ENCODE measurements at regions not wholly inside any gene's neighbourhood (a gene's known extent, or its start where the extent isn't known, plus 50 kb on each side); places are given as distances from the start of the nearest gene placed in this dataset.

DNA sequence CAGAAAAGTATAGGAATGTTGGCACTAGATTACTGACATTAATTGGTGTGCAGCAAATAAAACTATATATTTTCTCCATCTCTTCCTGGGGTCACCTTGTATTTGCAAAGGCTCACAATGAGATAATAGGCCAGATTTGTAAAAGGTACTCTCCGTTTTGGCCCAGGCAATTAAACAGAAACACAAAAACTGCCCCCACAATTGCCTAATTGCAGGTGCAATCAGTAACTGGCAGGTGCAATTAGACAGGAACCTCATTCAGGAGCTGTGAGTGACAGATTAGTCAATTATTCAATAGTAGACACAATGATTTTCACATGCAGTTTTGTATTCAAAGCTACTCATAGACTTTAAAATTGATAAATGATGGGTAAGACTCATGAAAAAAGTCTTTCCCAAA lies 451.4 kb upstream of the ID2 start:
- no peak for TF ChIP-seq POLR2A (IDR thresholded peaks at IDR 0.05)
- TF ChIP-seq, protein P1, sequence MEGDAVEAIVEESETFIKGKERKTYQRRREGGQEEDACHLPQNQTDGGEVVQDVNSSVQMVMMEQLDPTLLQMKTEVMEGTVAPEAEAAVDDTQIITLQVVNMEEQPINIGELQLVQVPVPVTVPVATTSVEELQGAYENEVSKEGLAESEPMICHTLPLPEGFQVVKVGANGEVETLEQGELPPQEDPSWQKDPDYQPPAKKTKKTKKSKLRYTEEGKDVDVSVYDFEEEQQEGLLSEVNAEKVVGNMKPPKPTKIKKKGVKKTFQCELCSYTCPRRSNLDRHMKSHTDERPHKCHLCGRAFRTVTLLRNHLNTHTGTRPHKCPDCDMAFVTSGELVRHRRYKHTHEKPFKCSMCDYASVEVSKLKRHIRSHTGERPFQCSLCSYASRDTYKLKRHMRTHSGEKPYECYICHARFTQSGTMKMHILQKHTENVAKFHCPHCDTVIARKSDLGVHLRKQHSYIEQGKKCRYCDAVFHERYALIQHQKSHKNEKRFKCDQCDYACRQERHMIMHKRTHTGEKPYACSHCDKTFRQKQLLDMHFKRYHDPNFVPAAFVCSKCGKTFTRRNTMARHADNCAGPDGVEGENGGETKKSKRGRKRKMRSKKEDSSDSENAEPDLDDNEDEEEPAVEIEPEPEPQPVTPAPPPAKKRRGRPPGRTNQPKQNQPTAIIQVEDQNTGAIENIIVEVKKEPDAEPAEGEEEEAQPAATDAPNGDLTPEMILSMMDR (IDR thresholded peaks at IDR 0.05) = no peak
- no peak overlapping the region for H3K27ac ChIP-seq
- intact Hi-C loops (cut with DNase I) = no loop called here
- no peak for DNase-seq
- H3K9me3 ChIP-seq (replicated peaks in 1 of 3) = no peaks in the 10 kb centered on the region
- no peaks in the 10 kb centered on the region for H3K27me3 ChIP-seq
- H3K4me3 ChIP-seq = no peak overlapping the region
- no peaks in the 10 kb centered on the region for H3K36me3 ChIP-seq (replicated peaks in 1 of 2)
- peaks cover 3 to 8% of the 10 kb centered on the region in 2 donors for H3K4me1 ChIP-seq (replicated peaks in 1 of 2)
- 89 to 95% (median 94%) methylated on average over 1 of the region's 1 CpG for WGBS, 4 donors

DNA sequence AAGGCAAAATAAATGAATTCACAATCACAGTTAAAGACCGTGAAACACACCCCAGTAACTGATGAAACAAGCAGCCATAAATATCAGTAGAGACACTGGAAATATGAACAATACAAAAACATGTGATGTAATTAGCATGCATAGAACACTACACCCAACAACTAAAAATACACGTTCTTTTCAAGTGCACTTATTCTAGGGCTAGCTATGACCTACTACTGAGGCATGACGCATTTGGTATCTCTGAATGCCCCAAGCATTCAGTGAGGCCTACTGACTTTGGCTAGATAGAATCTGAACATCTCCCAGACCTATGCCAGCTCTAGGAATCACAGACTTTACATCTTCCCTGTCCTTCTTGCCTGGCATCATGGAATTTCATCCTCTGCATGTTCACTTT lies 450.0 kb upstream of the ID2 start:
- peaks cover 3 to 8% of the 10 kb centered on the region in 2 donors for H3K4me1 ChIP-seq (replicated peaks in 1 of 2)
- intact Hi-C loops (cut with DNase I) = no loop called here
- no peaks in the 10 kb centered on the region for H3K36me3 ChIP-seq (replicated peaks in 1 of 2)
- 91 to 95% (median 94%) methylated on average over 3 of the region's 3 CpGs for WGBS, 4 donors
- H3K27me3 ChIP-seq = no peaks in the 10 kb centered on the region
- no peak overlapping the region for H3K4me3 ChIP-seq
- no peak for DNase-seq
- TF ChIP-seq, protein P1 (IDR thresholded peaks at IDR 0.05) = no peak
- no peak for TF ChIP-seq POLR2A (IDR thresholded peaks at IDR 0.05)
- H3K9me3 ChIP-seq (replicated peaks in 1 of 3) = no peaks in the 10 kb centered on the region
- no peak overlapping the region for H3K27ac ChIP-seq

DNA sequence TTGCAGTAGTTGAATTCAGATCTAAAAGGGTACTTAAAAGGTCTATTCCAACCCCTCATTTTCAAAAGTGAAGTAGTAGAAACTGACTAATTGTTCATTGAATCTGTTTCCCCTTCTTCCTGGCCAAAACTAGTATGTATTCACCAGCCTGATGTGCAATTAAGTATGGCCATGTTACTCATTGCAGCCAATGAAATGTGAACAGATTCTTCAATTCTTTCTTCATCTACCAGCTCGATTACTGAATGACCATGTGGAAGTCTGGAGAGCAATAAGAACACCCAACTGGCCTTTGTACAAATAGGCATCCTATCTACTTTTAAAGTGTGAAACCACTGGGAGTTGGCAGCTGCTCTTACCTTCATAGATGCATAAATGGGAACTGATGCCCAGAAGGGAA lies 449.0 kb upstream of the ID2 start:
- Histone ChIP-seq H3K27me3 (no peaks in the 10 kb centered on the region), H3K9me3 (replicated peaks in 1 of 3) (no peaks in the 10 kb centered on the region), H3K4me3 (no peak overlapping the region), H3K27ac (no peak overlapping the region), H3K36me3 (replicated peaks in 1 of 2) (no peaks in the 10 kb centered on the region), H3K4me1 (replicated peaks in 1 of 2) (peaks cover 3 to 8% of the 10 kb centered on the region in 2 donors)
- DNase-seq = no peak
- 75 to 100% (median 91%) methylated on average over 1 of the region's 1 CpG for WGBS, 4 donors
- TF ChIP-seq POLR2A (IDR thresholded peaks at IDR 0.05) = no peak
- TF ChIP-seq, protein P1 (IDR thresholded peaks at IDR 0.05) = no peak
- intact Hi-C loops (cut with DNase I) = no loop called here

DNA sequence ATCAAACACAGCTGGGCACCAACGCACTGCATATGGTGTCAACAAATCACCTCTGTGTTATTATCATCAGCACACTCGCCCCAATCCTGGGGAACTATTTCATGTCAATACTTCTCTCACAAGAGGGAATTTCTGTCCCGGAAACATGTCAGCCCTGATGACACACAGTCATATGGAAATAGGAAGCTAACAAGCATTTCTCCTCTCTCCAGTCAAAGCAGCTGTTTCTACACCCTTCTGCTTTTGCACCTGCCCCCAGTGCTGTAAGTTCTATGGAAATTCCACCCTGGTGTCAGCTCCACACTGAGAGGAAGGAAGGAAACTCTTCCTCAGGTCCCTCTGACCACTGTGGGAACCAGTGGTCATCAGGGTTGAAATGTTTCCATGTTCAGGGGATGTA lies 447.6 kb upstream of the ID2 start:
- 75 to 84% (median 82%) methylated on average over 3 of the region's 3 CpGs for WGBS, 4 donors
- Histone ChIP-seq H3K27ac (no peak overlapping the region), H3K9me3 (replicated peaks in 1 of 3) (no peaks in the 10 kb centered on the region), H3K4me1 (replicated peaks in 1 of 2) (peaks cover 12 to 19% of the 10 kb centered on the region in 2 donors), H3K27me3 (no peaks in the 10 kb centered on the region), H3K4me3 (no peak overlapping the region), H3K36me3 (replicated peaks in 1 of 2) (no peaks in the 10 kb centered on the region)
- peak in 1 of 7 donors; percentile 19 for DNase-seq
- no peak for TF ChIP-seq POLR2A (IDR thresholded peaks at IDR 0.05)
- intact Hi-C loops (cut with DNase I) = no loop called here

DNA sequence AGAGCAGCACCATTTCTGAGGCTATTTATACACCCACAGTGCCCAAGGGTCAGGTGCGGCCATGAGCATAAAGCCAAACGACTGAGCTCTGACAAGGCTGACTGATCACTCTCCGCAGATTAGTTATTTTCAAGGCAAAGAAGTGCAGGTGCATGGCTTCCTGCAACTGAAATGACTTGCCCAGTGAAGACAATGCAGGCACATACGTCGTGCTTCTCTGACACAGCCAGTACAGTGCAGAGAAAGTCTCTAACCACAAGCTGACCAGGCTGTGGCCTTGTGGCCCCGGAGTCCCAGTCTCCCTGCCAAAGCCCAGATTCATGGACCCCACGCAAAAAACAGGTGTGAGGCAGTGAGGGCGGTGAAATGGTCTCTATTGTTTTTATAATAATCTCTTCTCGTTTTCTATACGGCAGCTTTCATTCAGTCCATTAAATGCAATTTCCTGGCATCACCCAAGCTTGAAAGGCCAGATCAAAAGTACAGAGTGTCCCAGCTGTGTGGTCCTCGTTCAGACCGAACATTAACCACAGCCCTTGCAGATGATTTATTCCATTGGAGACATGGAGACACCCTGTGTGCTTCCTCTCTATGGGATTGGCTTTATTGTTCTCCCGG lies 447.0 kb upstream of the ID2 start:
- DNase-seq = no peak
- intact Hi-C loops (cut with DNase I) = no loop called here
- TF ChIP-seq, protein P1 (IDR thresholded peaks at IDR 0.05) = no peak
- TF ChIP-seq POLR2A (IDR thresholded peaks at IDR 0.05) = no peak
- Histone ChIP-seq H3K27ac (no peak overlapping the region), H3K4me1 (replicated peaks in 1 of 2) (peaks cover 11 to 20% of the 10 kb centered on the region in 2 donors), H3K4me3 (no peak overlapping the region), H3K9me3 (replicated peaks in 1 of 3) (no peaks in the 10 kb centered on the region), H3K27me3 (no peaks in the 10 kb centered on the region), H3K36me3 (replicated peaks in 1 of 2) (no peaks in the 10 kb centered on the region)
- WGBS, 4 donors = 68 to 75% (median 71%) methylated on average over 13 of the region's 13 CpGs

Data from adrenal gland (tissue), 9 donors.